H1 (cell line): ENCODE measurements at regions not wholly inside any gene's neighbourhood (a gene's known extent, or its start where the extent isn't known, plus 50 kb on each side); places are given as distances from the start of the nearest gene placed in this dataset.

Experiments
- CTCF ChIA-PET: fragments of 300-600 bp; sonication (Branson Sonifier 250); formaldehyde crosslinking; loops from one replicate; lab custom pipeline; 2021; ENCODE audit not compliant: partially characterized antibody; lab: Charles Lee
- POLR2A ChIA-PET: fragments of 300-600 bp; sonication (Branson Sonifier 250); formaldehyde crosslinking; loops from one replicate; lab custom pipeline; 2021; ENCODE audit warnings: inconsistent platforms; ENCODE audit not compliant: partially characterized antibody; lab: Charles Lee
- DNase-seq, 2 experiments: peaks; one replicate each; pipeline versions ENCODE4 v3.0.0 to v3.0.0-alpha.2; 2010 to 2022; ENCODE audit warnings: low spot score in 2 of 2, low read depth in 1 of 2, mixed read lengths in 1 of 2
- FAIRE-seq: peaks from 2 replicates; lab custom pipeline; 2011; peaks lifted over from hg19 to GRCh38; lab: Jason Lieb, UNC
- H2AFZ ChIP-seq: 2 replicates; pipeline ENCODE4 v1.8.1; 2012; ENCODE audit warnings: low read length, inconsistent platforms
- H2AK5ac ChIP-seq: 2 replicates; pipeline ENCODE4 v1.6.1; 2013; ENCODE audit warnings: low read depth, low read length
- H2BK120ac ChIP-seq: replicated peaks from 2 replicates; pipeline ENCODE3; 2013; ENCODE audit warnings: low read depth, low read length, inconsistent platforms
- H2BK12ac ChIP-seq: 2 replicates; pipeline ENCODE4 v1.6.1; 2013; ENCODE audit warnings: low read depth, low read length
- H2BK15ac ChIP-seq: 2 replicates; pipeline ENCODE4 v1.6.1; 2013; ENCODE audit warnings: low read length
- H2BK20ac ChIP-seq: 2 replicates; pipeline ENCODE4 v1.6.1; 2013; ENCODE audit warnings: low read length
- H2BK5ac ChIP-seq: 2 replicates; pipeline ENCODE4 v1.6.1; 2013; ENCODE audit warnings: low read depth, low read length
- H3K14ac ChIP-seq: 2 replicates; pipeline ENCODE4 v1.6.1; 2013; ENCODE audit warnings: inconsistent platforms; ENCODE audit not compliant: insufficient read length
- H3K18ac ChIP-seq: 2 replicates; pipeline ENCODE4 v1.6.1; 2013; ENCODE audit warnings: low read length; ENCODE audit errors: extremely low read depth
- H3K23ac ChIP-seq: 2 replicates; pipeline ENCODE4 v1.6.1; 2013; ENCODE audit warnings: inconsistent platforms; ENCODE audit not compliant: insufficient read length
- H3K23me2 ChIP-seq: 2 replicates; pipeline ENCODE4 v1.6.1; 2013; ENCODE audit warnings: low read depth, low read length
- H3K27ac ChIP-seq: 2 replicates; pipeline ENCODE4 v1.6.1; 2011; ENCODE audit warnings: low read depth, low read length, inconsistent platforms
- H3K27me3 ChIP-seq, 4 experiments: replicated peaks in 1 of 4; 1 replicate in 1 of 4; 2 replicates in 3 of 4; pipeline versions ENCODE4 v1.6.1 to v1.8.1; 2011 to 2013; ENCODE audit warnings: low read length in 3 of 4, mild to moderate bottlenecking in 3 of 4, inconsistent platforms in 2 of 4, mixed read lengths in 2 of 4, moderate library complexity in 1 of 4; ENCODE audit not compliant: control insufficient read depth in 3 of 4, insufficient read depth in 3 of 4; ENCODE audit errors: extremely low read depth in 1 of 4
- H3K36me3 ChIP-seq, 4 experiments: 2 replicates each; pipeline versions ENCODE4 v1.6.1 to v1.8.1; 2011 to 2013; ENCODE audit warnings: mild to moderate bottlenecking in 4 of 4, low read length in 3 of 4, moderate library complexity in 2 of 4, control low read depth in 1 of 4, inconsistent platforms in 1 of 4; ENCODE audit not compliant: insufficient read depth in 4 of 4, control insufficient read depth in 2 of 4
- H3K4ac ChIP-seq: replicated peaks from 2 replicates; pipeline ENCODE3; 2013; ENCODE audit warnings: low read length, low read depth, mixed read lengths, inconsistent platforms; ENCODE audit not compliant: insufficient read length
- H3K4me1 ChIP-seq, 4 experiments: replicated peaks in 1 of 4; 1 replicate in 1 of 4; 2 replicates in 3 of 4; pipeline versions ENCODE4 v1.6.1 to v1.8.1; 2011 to 2013; ENCODE audit warnings: low read length in 3 of 4, inconsistent platforms in 2 of 4, mixed read lengths in 1 of 4; ENCODE audit not compliant: insufficient read depth in 4 of 4, control insufficient read depth in 3 of 4
- H3K4me2 ChIP-seq, 2 experiments: 2 replicates each; pipeline versions ENCODE4 v1.6.1 to v1.8.1; 2011 to 2013; ENCODE audit warnings: low read depth in 2 of 2, low read length in 2 of 2, control low read depth in 1 of 2, inconsistent platforms in 1 of 2, mild to moderate bottlenecking in 1 of 2; ENCODE audit not compliant: insufficient read depth in 1 of 2
- H3K4me3 ChIP-seq, 4 experiments: fragments of 200-600, 300-600 bp in 1 of 4; sonication (generic), shearing (Covaris generic), sonication (Bioruptor Twin) in 1 of 4; 2 replicates each; pipeline versions ENCODE4 v1.5.1 to v1.8.1; 2011 to 2016; ENCODE audit warnings: low read length in 4 of 4, low read depth in 3 of 4, control low read depth in 2 of 4, inconsistent platforms in 2 of 4, mild to moderate bottlenecking in 2 of 4, mixed read lengths in 1 of 4, moderate library complexity in 1 of 4; ENCODE audit not compliant: insufficient read depth in 2 of 4; ENCODE audit errors: extremely low read depth in 1 of 4
- H3K56ac ChIP-seq: replicated peaks from 2 replicates; pipeline ENCODE3; 2013; ENCODE audit warnings: low read depth, mild to moderate bottlenecking, mixed read lengths, low read length, inconsistent platforms; ENCODE audit not compliant: insufficient read length
- H3K79me1 ChIP-seq: 2 replicates; pipeline ENCODE4 v1.6.1; 2013; ENCODE audit warnings: low read depth, low read length, control low read depth
- H3K79me2 ChIP-seq, 2 experiments: 2 replicates each; pipeline versions ENCODE4 v1.6.1 to v1.8.1; 2012 to 2013; ENCODE audit warnings: low read length in 2 of 2, mild to moderate bottlenecking in 2 of 2, inconsistent platforms in 1 of 2; ENCODE audit not compliant: insufficient read depth in 2 of 2, control insufficient read depth in 1 of 2
- H3K9ac ChIP-seq, 4 experiments: replicated peaks in 1 of 4; 1 replicate in 1 of 4; 2 replicates in 3 of 4; pipeline versions ENCODE4 v1.6.1 to v1.8.1; 2011 to 2013; ENCODE audit warnings: low read depth in 3 of 4, low read length in 3 of 4, control low read depth in 2 of 4, mild to moderate bottlenecking in 2 of 4, moderate library complexity in 2 of 4, inconsistent platforms in 1 of 4; ENCODE audit errors: extremely low read depth in 1 of 4
- H3K9me3 ChIP-seq, 2 experiments: 2 replicates each; pipeline versions ENCODE4 v1.6.1 to v1.8.1; 2012 to 2013; ENCODE audit warnings: mild to moderate bottlenecking in 2 of 2, moderate library complexity in 2 of 2, control low read depth in 1 of 2, inconsistent platforms in 1 of 2, low read depth in 1 of 2, low read length in 1 of 2, mixed read lengths in 1 of 2; ENCODE audit not compliant: insufficient read depth in 2 of 2
- H4K20me1 ChIP-seq, 2 experiments: replicated peaks in 1 of 2; 2 replicates each; pipeline versions ENCODE3 to v1.8.1; 2011 to 2013; ENCODE audit warnings: inconsistent platforms in 2 of 2, low read length in 2 of 2, mild to moderate bottlenecking in 1 of 2; ENCODE audit not compliant: insufficient read depth in 2 of 2, control insufficient read depth in 1 of 2
- H4K5ac ChIP-seq: 2 replicates; pipeline ENCODE4 v1.6.1; 2013; ENCODE audit warnings: low read length, low read depth, mixed read lengths, inconsistent platforms; ENCODE audit not compliant: insufficient read length
- H4K8ac ChIP-seq: 2 replicates; pipeline ENCODE4 v1.8.0; 2013; ENCODE audit warnings: mild to moderate bottlenecking, moderate library complexity, low read length, inconsistent platforms; ENCODE audit not compliant: insufficient read depth; ENCODE audit errors: extremely low read depth
- H4K91ac ChIP-seq: replicated peaks from 2 replicates; pipeline ENCODE3; 2013; ENCODE audit warnings: low read length, mixed read lengths, inconsistent platforms; ENCODE audit not compliant: insufficient read length
- CEBPB ChIP-seq: IDR thresholded peaks from 2 replicates; pipeline ENCODE4 v1.6.1; 2012; ENCODE audit warnings: low read depth, low read length
- CHD2 ChIP-seq: IDR thresholded peaks from 2 replicates; pipeline ENCODE4 v1.6.1; 2012; ENCODE audit warnings: low read length, improper control_type of control experiment
- EGR1 ChIP-seq: IDR thresholded peaks from 2 replicates; pipeline ENCODE4 v1.6.1; 2011; ENCODE audit warnings: low read depth, low read length, borderline replicate concordance
- EP300 ChIP-seq, 2 experiments: IDR thresholded peaks; 1 replicate in 1 of 2; 2 replicates in 1 of 2; pipeline ENCODE4 v1.6.1; 2011 to 2012; ENCODE audit warnings: low read depth in 2 of 2, low read length in 2 of 2, mild to moderate bottlenecking in 2 of 2, borderline replicate concordance in 1 of 2, inconsistent platforms in 1 of 2, moderate library complexity in 1 of 2
- JUND ChIP-seq: IDR thresholded peaks from 2 replicates; pipeline ENCODE4 v1.6.1; 2011; ENCODE audit warnings: mild to moderate bottlenecking, improper control_type of control experiment, low read length
- POU5F1 ChIP-seq: IDR thresholded peaks from 2 replicates; pipeline ENCODE4 v1.6.1; 2011; ENCODE audit warnings: low read depth, mild to moderate bottlenecking, low read length, moderate library complexity
- SRF ChIP-seq: IDR thresholded peaks from 2 replicates; pipeline ENCODE4 v1.6.1; 2011; ENCODE audit warnings: mild to moderate bottlenecking, low read depth, low read length, moderate library complexity
- TAF1 ChIP-seq: IDR thresholded peaks from 2 replicates; pipeline ENCODE4 v1.6.1; 2011; ENCODE audit warnings: mild to moderate bottlenecking, low read depth, low read length
- TBP ChIP-seq: IDR thresholded peaks from 2 replicates; pipeline ENCODE4 v1.6.1; 2011; ENCODE audit warnings: low read depth, low read length, improper control_type of control experiment
- TEAD4 ChIP-seq: IDR thresholded peaks from 2 replicates; pipeline ENCODE4 v1.6.1; 2012; ENCODE audit warnings: low read depth, low read length, inconsistent platforms, mixed read lengths
- YY1 ChIP-seq: IDR thresholded peaks from 2 replicates; pipeline ENCODE4 v1.6.1; 2011; ENCODE audit warnings: low read depth, mild to moderate bottlenecking, low read length
- ZNF274 ChIP-seq: IDR thresholded peaks from 2 replicates; pipeline ENCODE4 v1.7.0; 2012; ENCODE audit warnings: low read length, borderline replicate concordance; ENCODE audit errors: extremely low read depth
- WGBS, 2 experiments: shearing (Covaris generic) in 1 of 2; methylation state at CpG; one replicate each; pipeline versions ENCODE4 v1.1.6 to v1.1.7; 2013 to 2015; ENCODE audit warnings: low lambda C conversion rate in 2 of 2, mixed read lengths in 2 of 2, inconsistent platforms in 1 of 2, low coverage in 1 of 2, missing lambda C conversion rate in 1 of 2; ENCODE audit not compliant: insufficient replicate concordance in 2 of 2, insufficient coverage in 1 of 2, insufficient read length in 1 of 2; ENCODE audit errors: extremely low coverage in 1 of 2, missing lambda C conversion rate in 1 of 2; 5-methylcytosine and 5-hydroxymethylcytosine counted together
- TF ChIP-seq, protein P1 (sequence below): IDR thresholded peaks from 2 replicates; pipeline ENCODE4 v1.6.1; 2012; ENCODE audit warnings: low read length, inconsistent platforms
- TF ChIP-seq, protein P2 (sequence below): IDR thresholded peaks from 2 replicates; pipeline ENCODE4 v1.6.1; 2011; ENCODE audit warnings: low read depth, mild to moderate bottlenecking, low read length; ENCODE audit not compliant: insufficient read depth

DNA sequence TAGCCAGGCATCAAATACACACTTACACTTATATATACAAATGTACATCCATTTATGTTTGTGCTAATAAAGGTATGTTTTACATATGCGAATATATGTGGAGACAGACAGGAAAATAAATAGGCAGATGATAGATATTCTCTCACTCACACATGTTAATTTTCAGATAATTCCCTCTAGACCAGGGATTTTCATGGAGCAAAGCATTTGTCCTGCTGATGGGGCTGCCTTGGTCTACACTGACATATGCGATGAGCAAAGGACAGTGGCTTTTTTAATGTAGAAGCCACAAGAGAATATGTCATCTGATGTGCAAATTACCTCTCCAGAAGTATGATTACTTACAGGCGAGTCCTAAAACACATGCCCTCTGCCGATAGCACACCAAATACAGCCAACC is 224.5 kb downstream of the VEGFC start:
- WGBS, 2 experiments: 92% methylated on average over 4 of the region's 4 CpGs; no CpG with 5 or more reads in 1 of the 2 experiments
- H3K9ac ChIP-seq: no peak overlapping the region
- TF ChIP-seq SRF: no peak
- no peak for TF ChIP-seq EP300 (IDR thresholded peaks at IDR 0.05; ENCODE audit: borderline replicate concordance in 1 of 2, low read depth in 2 of 2, low read length in 2 of 2)
- no peak for TF ChIP-seq POU5F1
- no peak for TF ChIP-seq YY1
- TF ChIP-seq TBP: no peak
- no peak for TF ChIP-seq TAF1
- TF ChIP-seq EGR1: no peak
- TF ChIP-seq ZNF274: no peak
- no peak for TF ChIP-seq JUND
- no peak for TF ChIP-seq CEBPB
- TF ChIP-seq, protein P1, sequence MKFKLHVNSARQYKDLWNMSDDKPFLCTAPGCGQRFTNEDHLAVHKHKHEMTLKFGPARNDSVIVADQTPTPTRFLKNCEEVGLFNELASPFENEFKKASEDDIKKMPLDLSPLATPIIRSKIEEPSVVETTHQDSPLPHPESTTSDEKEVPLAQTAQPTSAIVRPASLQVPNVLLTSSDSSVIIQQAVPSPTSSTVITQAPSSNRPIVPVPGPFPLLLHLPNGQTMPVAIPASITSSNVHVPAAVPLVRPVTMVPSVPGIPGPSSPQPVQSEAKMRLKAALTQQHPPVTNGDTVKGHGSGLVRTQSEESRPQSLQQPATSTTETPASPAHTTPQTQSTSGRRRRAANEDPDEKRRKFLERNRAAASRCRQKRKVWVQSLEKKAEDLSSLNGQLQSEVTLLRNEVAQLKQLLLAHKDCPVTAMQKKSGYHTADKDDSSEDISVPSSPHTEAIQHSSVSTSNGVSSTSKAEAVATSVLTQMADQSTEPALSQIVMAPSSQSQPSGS: no peak
- TF ChIP-seq CHD2: no peak
- no peak for TF ChIP-seq TEAD4
- TF ChIP-seq, protein P2, sequence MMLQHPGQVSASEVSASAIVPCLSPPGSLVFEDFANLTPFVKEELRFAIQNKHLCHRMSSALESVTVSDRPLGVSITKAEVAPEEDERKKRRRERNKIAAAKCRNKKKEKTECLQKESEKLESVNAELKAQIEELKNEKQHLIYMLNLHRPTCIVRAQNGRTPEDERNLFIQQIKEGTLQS: no peak

More for the DNA sequence above, 224.5 kb downstream of the VEGFC start:
- no peak overlapping the region for H3K4me3 ChIP-seq
- ChIA-PET POLR2A (no interaction called here), CTCF (interaction anchor here (1.3 kb wide), 1 partner anchor 479 kb away, joined by 4 read pairs; no protein-coding TSS in a partner anchor)
- H3K27me3 ChIP-seq: no peaks in the 10 kb centered on the region
- H4K20me1 ChIP-seq: no peaks in the 10 kb centered on the region
- no peaks in the 10 kb centered on the region for H3K9me3 ChIP-seq
- no peak overlapping the region for H2BK20ac ChIP-seq
- no peaks in the 10 kb centered on the region for H3K79me1 ChIP-seq
- H3K36me3 ChIP-seq: no peaks in the 10 kb centered on the region; a peak in 1 of 8 replicates
- H3K27ac ChIP-seq: no peak overlapping the region
- no peak overlapping the region for H3K56ac ChIP-seq
- no peak overlapping the region for H3K4me2 ChIP-seq
- no peak overlapping the region for H4K8ac ChIP-seq
- no peak overlapping the region for H3K18ac ChIP-seq
- no peak overlapping the region for H3K14ac ChIP-seq
- H3K23ac ChIP-seq: no peak overlapping the region
- no peak overlapping the region for H4K91ac ChIP-seq
- H2AFZ ChIP-seq: no peak overlapping the region
- H3K4ac ChIP-seq: no peak overlapping the region
- H2BK15ac ChIP-seq: no peak overlapping the region
- H4K5ac ChIP-seq: no peak overlapping the region
- H2BK5ac ChIP-seq: no peak overlapping the region
- FAIRE-seq: no peak
- H3K4me1 ChIP-seq: no peaks in the 10 kb centered on the region
- no peaks in the 10 kb centered on the region for H3K23me2 ChIP-seq
- H2BK12ac ChIP-seq: no peak overlapping the region
- no peak for DNase-seq
- H2AK5ac ChIP-seq: no peak overlapping the region
- no peaks in the 10 kb centered on the region for H3K79me2 ChIP-seq
- no peak overlapping the region for H2BK120ac ChIP-seq
